MM.1S (cell line): ENCODE measurements at regions not wholly inside any gene's neighbourhood (a gene's known extent, or its start where the extent isn't known, plus 50 kb on each side); places are given as distances from the start of the nearest gene placed in this dataset.

Source experiments
- DNase-seq: peaks from one replicate; pipeline ENCODE4 v3.0.0-alpha.2; 2015
- H2AFZ ChIP-seq: fragments of 300-600 bp; sonication (generic); 2 replicates; pipeline ENCODE4 v1.6.0; 2016; ENCODE audit warnings: antibody characterized with exemption, low read length
- H3F3A ChIP-seq: fragments of 300-600 bp; sonication (generic); 2 replicates; pipeline ENCODE4 v1.6.1; 2016; ENCODE audit warnings: mild to moderate bottlenecking, antibody characterized with exemption, low read length, moderate library complexity, mixed read lengths; ENCODE audit not compliant: insufficient read depth
- H3K27ac ChIP-seq: fragments of 300-600 bp; sonication (generic); 2 replicates; pipeline ENCODE4 v1.5.1; 2016; ENCODE audit warnings: mild to moderate bottlenecking, low read length
- H3K27me3 ChIP-seq: fragments of 300-600 bp; sonication (generic); replicated peaks from 2 replicates; pipeline ENCODE4 v1.6.0; 2016; ENCODE audit warnings: low read length; ENCODE audit not compliant: insufficient read depth
- H3K36me3 ChIP-seq: fragments of 300-600 bp; sonication (generic); replicated peaks from 2 replicates; pipeline ENCODE4 v1.6.1; 2016; ENCODE audit warnings: mild to moderate bottlenecking, low read length, mixed read lengths; ENCODE audit not compliant: insufficient read depth
- H3K4me1 ChIP-seq: fragments of 300-600 bp; sonication (generic); 2 replicates; pipeline ENCODE4 v1.6.1; 2016; ENCODE audit warnings: low read length, mixed read lengths
- H3K4me2 ChIP-seq: fragments of 300-600 bp; sonication (generic); 2 replicates; pipeline ENCODE4 v1.6.0; 2016; ENCODE audit warnings: low read depth, low read length
- H3K4me3 ChIP-seq: fragments of 300-600 bp; sonication (generic); 2 replicates; pipeline ENCODE4 v1.5.1; 2016; ENCODE audit warnings: low read length, mixed read lengths
- H3K79me2 ChIP-seq: fragments of 300-600 bp; sonication (generic); 2 replicates; pipeline ENCODE4 v1.6.1; 2016; ENCODE audit warnings: mixed run types, low read length, mixed read lengths
- H3K9ac ChIP-seq: fragments of 300-600 bp; sonication (generic); 2 replicates; pipeline ENCODE4 v1.6.1; 2016; ENCODE audit warnings: low read length, mixed read lengths
- H3K9me2 ChIP-seq: fragments of 300-600 bp; sonication (generic); replicated peaks from 2 replicates; pipeline ENCODE4 v1.6.1; 2016; ENCODE audit warnings: mild to moderate bottlenecking, low read length, mixed read lengths; ENCODE audit not compliant: insufficient read depth
- H3K9me3 ChIP-seq: fragments of 300-600 bp; sonication (generic); replicated peaks from 2 replicates; pipeline ENCODE4 v1.6.1; 2016; ENCODE audit warnings: mild to moderate bottlenecking, low read length, mixed read lengths; ENCODE audit not compliant: insufficient read depth
- H4K20me1 ChIP-seq: fragments of 300-600 bp; sonication (generic); 2 replicates; pipeline ENCODE4 v1.6.1; 2016; ENCODE audit warnings: mild to moderate bottlenecking, low read length, moderate library complexity, mixed read lengths; ENCODE audit not compliant: insufficient read depth
- CTCF ChIP-seq: fragments of 300-600 bp; sonication (generic); IDR thresholded peaks from 2 replicates; pipeline ENCODE4 v1.5.1; 2016; ENCODE audit warnings: antibody characterized with exemption, low read length, mixed read lengths
- EZH2 ChIP-seq: fragments of 300-600 bp; sonication (generic); optimal IDR thresholded peaks from 2 replicates; pipeline ENCODE3; 2017; ENCODE audit warnings: low read depth, mild to moderate bottlenecking, antibody characterized with exemption, low read length, mixed read lengths
- EZH2phosphoT487 ChIP-seq: fragments of 300-600 bp; sonication (generic); IDR thresholded peaks from 2 replicates; pipeline ENCODE4 v1.6.1; 2018; ENCODE audit warnings: antibody characterized with exemption, low read length

GRCh38 chr7:53541475-53541874 lies 506.0 kb downstream of the POM121L12 start:
- H3K27me3 ChIP-seq, result no peaks in the 10 kb centered on the region
- H3K4me1 ChIP-seq, result peaks cover 14% of the 10 kb centered on the region
- no peak overlapping the region for H3K9ac ChIP-seq
- no peak for DNase-seq
- H3K4me2 ChIP-seq, result no peak overlapping the region
- no peaks in the 10 kb centered on the region for H3K79me2 ChIP-seq
- no peaks in the 10 kb centered on the region for H3K9me2 ChIP-seq
- H2AFZ ChIP-seq, result no peak overlapping the region
- H3F3A ChIP-seq, result peaks cover 4% of the 10 kb centered on the region; the same call in 1 of the 2 replicates
- H3K27ac ChIP-seq, result no peak overlapping the region
- H3K36me3 ChIP-seq, result no peaks in the 10 kb centered on the region
- no peaks in the 10 kb centered on the region for H4K20me1 ChIP-seq
- H3K4me3 ChIP-seq, result no peak overlapping the region
- H3K9me3 ChIP-seq, result no peaks in the 10 kb centered on the region
- TF ChIP-seq CTCF (no peak), EZH2 (no peak), EZH2phosphoT487 (no peak)

GRCh38 chr7:53542157-53542556 lies 506.7 kb downstream of the POM121L12 start:
- TF ChIP-seq EZH2, result no peak
- no peak for TF ChIP-seq EZH2phosphoT487
- no peak for TF ChIP-seq CTCF
- H3F3A ChIP-seq, result peaks cover 4% of the 10 kb centered on the region; the same call in 1 of the 2 replicates
- no peaks in the 10 kb centered on the region for H3K36me3 ChIP-seq
- peaks cover 14% of the 10 kb centered on the region for H3K4me1 ChIP-seq
- no peaks in the 10 kb centered on the region for H3K79me2 ChIP-seq
- H4K20me1 ChIP-seq, result no peaks in the 10 kb centered on the region
- no peaks in the 10 kb centered on the region for H3K27me3 ChIP-seq
- no peak overlapping the region for H3K4me3 ChIP-seq
- no peaks in the 10 kb centered on the region for H3K9me3 ChIP-seq
- no peak overlapping the region for H3K27ac ChIP-seq
- no peak overlapping the region for H3K4me2 ChIP-seq
- no peak overlapping the region for H2AFZ ChIP-seq
- no peaks in the 10 kb centered on the region for H3K9me2 ChIP-seq
- no peak overlapping the region for H3K9ac ChIP-seq
- DNase-seq, result no peak
